ENCODE measurements at regions not wholly inside any gene's neighbourhood (a gene's known extent, or its start where the extent isn't known, plus 50 kb on each side); places are given as distances from the start of the nearest gene placed in this dataset.

DNA sequence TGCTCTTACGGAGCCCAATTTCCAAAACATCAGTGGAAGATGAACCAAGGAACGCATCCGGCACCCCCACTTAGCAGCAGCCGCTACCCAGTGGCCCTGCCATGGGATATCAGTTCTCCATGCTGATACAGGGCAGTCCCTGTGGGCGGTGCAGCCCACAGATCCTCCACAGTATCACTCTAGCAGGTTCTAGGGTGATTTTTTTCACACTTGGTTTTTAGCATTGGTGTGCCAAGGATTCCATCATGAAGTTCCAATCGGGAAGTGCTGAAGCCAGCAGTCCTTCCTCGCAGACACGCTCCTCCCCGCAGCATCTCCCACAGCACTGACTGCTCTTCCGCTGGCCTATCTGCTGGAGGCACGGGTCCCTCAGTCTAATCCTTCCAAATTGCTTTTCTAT, 261.9 kb downstream of the SYK start:
- TF ChIP-seq, protein P1, sequence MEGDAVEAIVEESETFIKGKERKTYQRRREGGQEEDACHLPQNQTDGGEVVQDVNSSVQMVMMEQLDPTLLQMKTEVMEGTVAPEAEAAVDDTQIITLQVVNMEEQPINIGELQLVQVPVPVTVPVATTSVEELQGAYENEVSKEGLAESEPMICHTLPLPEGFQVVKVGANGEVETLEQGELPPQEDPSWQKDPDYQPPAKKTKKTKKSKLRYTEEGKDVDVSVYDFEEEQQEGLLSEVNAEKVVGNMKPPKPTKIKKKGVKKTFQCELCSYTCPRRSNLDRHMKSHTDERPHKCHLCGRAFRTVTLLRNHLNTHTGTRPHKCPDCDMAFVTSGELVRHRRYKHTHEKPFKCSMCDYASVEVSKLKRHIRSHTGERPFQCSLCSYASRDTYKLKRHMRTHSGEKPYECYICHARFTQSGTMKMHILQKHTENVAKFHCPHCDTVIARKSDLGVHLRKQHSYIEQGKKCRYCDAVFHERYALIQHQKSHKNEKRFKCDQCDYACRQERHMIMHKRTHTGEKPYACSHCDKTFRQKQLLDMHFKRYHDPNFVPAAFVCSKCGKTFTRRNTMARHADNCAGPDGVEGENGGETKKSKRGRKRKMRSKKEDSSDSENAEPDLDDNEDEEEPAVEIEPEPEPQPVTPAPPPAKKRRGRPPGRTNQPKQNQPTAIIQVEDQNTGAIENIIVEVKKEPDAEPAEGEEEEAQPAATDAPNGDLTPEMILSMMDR (IDR thresholded peaks at IDR 0.05), result no peak
- no peak for TF ChIP-seq POLR2A (IDR thresholded peaks at IDR 0.05)
